Renal pelvis (tissue), 1 donor: ENCODE measurements at regions not wholly inside any gene's neighbourhood (a gene's known extent, or its start where the extent isn't known, plus 50 kb on each side); places are given as distances from the start of the nearest gene placed in this dataset.

Source experiments
- DNase-seq: peaks from one replicate; pipeline ENCODE4 v3.0.0-alpha.2; 2013

GRCh38 chr12:66066137-66066928 is 64.2 kb downstream of the LLPH start:
- DNase-seq: peak; percentile 50

- no peak for DNase-seq
Observed at GRCh38 chr12:66065641-66066136, 64.9 kb downstream of the LLPH start.

GRCh38 chr12:66065150-66065549 is 65.4 kb downstream of the LLPH start:
- DNase-seq: no peak

- no peak for DNase-seq
Observed at GRCh38 chr12:66063916-66064315, 66.6 kb downstream of the LLPH start.

GRCh38 chr12:66062290-66062625 is 68.3 kb downstream of the LLPH start:
- DNase-seq: no peak

- DNase-seq: no peak
Observed at GRCh38 chr12:66061557-66062289, 68.8 kb downstream of the LLPH start.

GRCh38 chr12:66061076-66061475 is 69.5 kb downstream of the LLPH start:
- DNase-seq: no peak

GRCh38 chr12:66060163-66060907 is 70.2 kb downstream of the LLPH start:
- no peak for DNase-seq

- DNase-seq: no peak
Observed at GRCh38 chr12:66059666-66060065, 70.9 kb downstream of the LLPH start.

- DNase-seq: no peak
Observed at GRCh38 chr12:66058554-66058953, 72.0 kb downstream of the LLPH start.

GRCh38 chr12:66055837-66056319 is 74.7 kb downstream of the LLPH start:
- no peak for DNase-seq

GRCh38 chr12:66052988-66053615 is 77.4 kb downstream of the LLPH start:
- no peak for DNase-seq

GRCh38 chr12:66051361-66051760 is 79.2 kb downstream of the LLPH start:
- no peak for DNase-seq

GRCh38 chr12:66050610-66051009 is 79.9 kb downstream of the LLPH start:
- DNase-seq: no peak

GRCh38 chr12:66050283-66050576 is 80.3 kb downstream of the LLPH start:
- DNase-seq: no peak

- no peak for DNase-seq
Observed at GRCh38 chr12:66049538-66050282, 80.8 kb downstream of the LLPH start.

- DNase-seq: no peak
Observed at GRCh38 chr12:66048835-66049537, 81.6 kb downstream of the LLPH start.

- no peak for DNase-seq
Observed at GRCh38 chr12:66048218-66048834, 82.2 kb downstream of the LLPH start.

GRCh38 chr12:66047411-66048021 is 83.0 kb downstream of the LLPH start:
- no peak for DNase-seq

- no peak for DNase-seq
Observed at GRCh38 chr12:66045506-66045905, 85.0 kb downstream of the LLPH start.
